Heart left ventricle (tissue), 16 donors: ENCODE measurements at regions not wholly inside any gene's neighbourhood (a gene's known extent, or its start where the extent isn't known, plus 50 kb on each side); places are given as distances from the start of the nearest gene placed in this dataset.
A peak's percentile ranks its signal among the peaks of the same experiment; 100 is the strongest.

Experiments
- ATAC-seq, 4 donors: fragments of 200-7000 bp; cut with Tn5 transposase; one replicate each; pipeline ENCODE4 v1.9.1; 2020 to 2022; ENCODE audit warnings: moderate library complexity in 4 of 4, mild to moderate bottlenecking in 3 of 4, moderate number of reproducible peaks in 1 of 4
- DNase-seq, 5 donors: peaks; one replicate each; pipeline ENCODE4 v3.0.0-alpha.2; 2020
- H3K27ac ChIP-seq, 12 donors: fragments of 200-600 bp; sonication (generic) in 4 of 12; one replicate each; pipeline versions ENCODE4 v1.5.0 to v1.8.0; 2016 to 2022; ENCODE audit warnings: mild to moderate bottlenecking in 2 of 12
- H3K27me3 ChIP-seq, 9 donors: fragments of 200-600 bp; sonication (generic) in 2 of 9; one replicate each; pipeline versions ENCODE4 v1.5.1 to v1.8.0; 2016 to 2022; ENCODE audit warnings: mild to moderate bottlenecking in 3 of 9
- H3K36me3 ChIP-seq, 9 donors: fragments of 200-600 bp; sonication (generic) in 2 of 9; one replicate each; pipeline versions ENCODE4 v1.5.0 to v1.8.0; 2018 to 2022; ENCODE audit warnings: mild to moderate bottlenecking in 2 of 9
- H3K4me1 ChIP-seq, 12 donors: fragments of 200-600 bp; sonication (generic) in 4 of 12; one replicate each; pipeline versions ENCODE4 v1.5.0 to v1.8.0; 2016 to 2022; ENCODE audit warnings: mild to moderate bottlenecking in 3 of 12
- H3K4me3 ChIP-seq, 12 donors: fragments of 200-600 bp; sonication (generic) in 4 of 12; one replicate each; pipeline versions ENCODE4 v1.5.0 to v1.8.0; 2017 to 2022; ENCODE audit warnings: mild to moderate bottlenecking in 9 of 12, moderate library complexity in 4 of 12
- H3K9me3 ChIP-seq, 12 donors: fragments of 200-600 bp; sonication (generic) in 4 of 12; one replicate each; pipeline versions ENCODE4 v1.5.0 to v1.8.0; 2016 to 2022; ENCODE audit warnings: mild to moderate bottlenecking in 1 of 12
- POLR2A ChIP-seq, 2 donors: fragments of 450-650 bp; IDR thresholded peaks; one replicate each; pipeline ENCODE4 v1.6.1; 2017; ENCODE audit warnings: antibody characterized with exemption in 2 of 2, mild to moderate bottlenecking in 2 of 2, moderate library complexity in 2 of 2
- WGBS, 4 donors: extraction: QIAGEN DNeasy Blood & Tissue Kit in 2 of 4; methylation state at CpG; one replicate each; pipeline versions ENCODE4 v1.1.5 to v1.1.7; 2013 to 2018; 5-methylcytosine and 5-hydroxymethylcytosine counted together
- intact Hi-C, 10 donors: fragments of 100-400 bp; cut with DNase I; formaldehyde crosslinking; loops; one replicate each; pipeline versions ENCODE4 v1.11.1 to v1.14.2; 2022
- TF ChIP-seq, protein P1 (sequence below), 12 donors: fragments of 200-600 bp; sonication (generic) in 4 of 12; IDR thresholded peaks; one replicate each; pipeline versions ENCODE4 v1.5.0 to v1.8.0; 2018 to 2022; ENCODE audit warnings: antibody characterized with exemption in 12 of 12, mild to moderate bottlenecking in 5 of 12
- donor health status: ischemic (EF 13 %, LVEDD 7.1; RV severe dilation, severe dysfunction).
- donor health status: healthy with polysubstance abuse.
- donor health status: DM: no; HTN: yes; CAD: no.
- donor health status: DM: no; HTN: no; CAD: no.
- donor health status: ischemic (EF 25% LVEDD 6.9; RV normal size, moderate dysfunction).
- donor health status: ischemic (EF 25% LVEDD 5.7; RV mildly dilated, moderate dysfunction).
- donor health status: healthy.
- donor health status: DM: yes; HTN: yes; CAD: no.
- donor health status: ischemic (EF 35%, LVEDD 5.7; RV mildly dilated, moderate dysfunction).
- donor health status: nonischemic (EF 11% LVEDD 7.7; RV severe dilation, severe dysfunction).
- donor health status: DM: yes; HTN: yes; CAD: no.
- donor health status: PGD.
- donor health status: ischemic (EF 29% LVEDD 5.4; RV normal size, mild dysfunction).
- donor health status: nonischemic (EF 23%, LVEDD 6.1; RV moderate dilation, normal function).

DNA sequence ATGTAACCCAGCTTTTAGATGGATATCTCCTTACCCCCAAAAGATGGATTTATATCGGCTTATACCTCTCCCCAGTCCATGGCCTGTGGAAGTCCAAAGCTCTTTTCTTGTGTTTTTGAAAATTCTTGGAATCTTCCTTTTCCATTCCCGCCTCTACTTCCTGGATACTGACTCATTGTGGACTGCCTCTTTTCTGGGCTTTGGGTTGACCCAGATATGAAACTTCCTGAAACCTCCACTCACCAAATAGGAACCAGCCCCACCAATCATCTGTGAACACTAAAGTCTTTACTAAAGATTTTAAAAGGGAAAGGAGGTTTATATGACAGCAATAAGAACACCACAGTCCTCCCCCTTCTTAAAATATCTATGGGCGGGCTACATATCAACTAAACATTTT lies 163.4 kb upstream of the SYN3 start:
- DNase-seq, result no peak
- ATAC-seq, result peak in 3 of 4 donors; percentile 71 to 83 (median 81)
- Histone ChIP-seq H3K4me3 (peak overlapping the region in 9 of 12 donors; percentile 19 to 45 (median 34)), H3K9me3 (no peaks in the 10 kb centered on the region), H3K27me3 (peaks cover 0 to 5% (median 0%) of the 10 kb centered on the region in 9 donors), H3K4me1 (peaks cover 0 to 6% (median 0%) of the 10 kb centered on the region in 12 donors), H3K27ac (peak overlapping the region in 3 of 12 donors; percentile 1 to 43 (median 23)), H3K36me3 (no peaks in the 10 kb centered on the region)
- intact Hi-C loops, result loop anchor here in 1 of 10 donors (5.0 kb wide), 1 partner anchor 51 kb away; no protein-coding TSS in a partner anchor
- 58 to 72% (median 66%) methylated on average over 3 of the region's 3 CpGs for WGBS, 4 donors
- TF ChIP-seq, protein P1, sequence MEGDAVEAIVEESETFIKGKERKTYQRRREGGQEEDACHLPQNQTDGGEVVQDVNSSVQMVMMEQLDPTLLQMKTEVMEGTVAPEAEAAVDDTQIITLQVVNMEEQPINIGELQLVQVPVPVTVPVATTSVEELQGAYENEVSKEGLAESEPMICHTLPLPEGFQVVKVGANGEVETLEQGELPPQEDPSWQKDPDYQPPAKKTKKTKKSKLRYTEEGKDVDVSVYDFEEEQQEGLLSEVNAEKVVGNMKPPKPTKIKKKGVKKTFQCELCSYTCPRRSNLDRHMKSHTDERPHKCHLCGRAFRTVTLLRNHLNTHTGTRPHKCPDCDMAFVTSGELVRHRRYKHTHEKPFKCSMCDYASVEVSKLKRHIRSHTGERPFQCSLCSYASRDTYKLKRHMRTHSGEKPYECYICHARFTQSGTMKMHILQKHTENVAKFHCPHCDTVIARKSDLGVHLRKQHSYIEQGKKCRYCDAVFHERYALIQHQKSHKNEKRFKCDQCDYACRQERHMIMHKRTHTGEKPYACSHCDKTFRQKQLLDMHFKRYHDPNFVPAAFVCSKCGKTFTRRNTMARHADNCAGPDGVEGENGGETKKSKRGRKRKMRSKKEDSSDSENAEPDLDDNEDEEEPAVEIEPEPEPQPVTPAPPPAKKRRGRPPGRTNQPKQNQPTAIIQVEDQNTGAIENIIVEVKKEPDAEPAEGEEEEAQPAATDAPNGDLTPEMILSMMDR (IDR thresholded peaks at IDR 0.05), result no peak
- no peak for TF ChIP-seq POLR2A (IDR thresholded peaks at IDR 0.05)

GRCh38 chr22:33220476-33221080 lies 162.4 kb upstream of the SYN3 start:
- Histone ChIP-seq H3K36me3 (no peaks in the 10 kb centered on the region), H3K4me1 (peaks cover 0 to 6% (median 0%) of the 10 kb centered on the region in 12 donors), H3K27me3 (peaks cover 0 to 5% (median 0%) of the 10 kb centered on the region in 9 donors), H3K9me3 (no peaks in the 10 kb centered on the region), H3K27ac (peak overlapping the region in 2 of 12 donors; percentile 23 to 43), H3K4me3 (peak overlapping the region in 9 of 12 donors; percentile 19 to 45 (median 34))
- TF ChIP-seq POLR2A (IDR thresholded peaks at IDR 0.05), result no peak
- TF ChIP-seq, protein P1 (IDR thresholded peaks at IDR 0.05), result no peak
- DNase-seq (no peak), ATAC-seq (no peak)
- intact Hi-C loops, result loop anchor here in 1 of 10 donors (5.0 kb wide), 1 partner anchor 52 kb away; no protein-coding TSS in a partner anchor
- WGBS, 4 donors, result 56 to 75% (median 64%) methylated on average over 5 of the region's 5 CpGs

DNA sequence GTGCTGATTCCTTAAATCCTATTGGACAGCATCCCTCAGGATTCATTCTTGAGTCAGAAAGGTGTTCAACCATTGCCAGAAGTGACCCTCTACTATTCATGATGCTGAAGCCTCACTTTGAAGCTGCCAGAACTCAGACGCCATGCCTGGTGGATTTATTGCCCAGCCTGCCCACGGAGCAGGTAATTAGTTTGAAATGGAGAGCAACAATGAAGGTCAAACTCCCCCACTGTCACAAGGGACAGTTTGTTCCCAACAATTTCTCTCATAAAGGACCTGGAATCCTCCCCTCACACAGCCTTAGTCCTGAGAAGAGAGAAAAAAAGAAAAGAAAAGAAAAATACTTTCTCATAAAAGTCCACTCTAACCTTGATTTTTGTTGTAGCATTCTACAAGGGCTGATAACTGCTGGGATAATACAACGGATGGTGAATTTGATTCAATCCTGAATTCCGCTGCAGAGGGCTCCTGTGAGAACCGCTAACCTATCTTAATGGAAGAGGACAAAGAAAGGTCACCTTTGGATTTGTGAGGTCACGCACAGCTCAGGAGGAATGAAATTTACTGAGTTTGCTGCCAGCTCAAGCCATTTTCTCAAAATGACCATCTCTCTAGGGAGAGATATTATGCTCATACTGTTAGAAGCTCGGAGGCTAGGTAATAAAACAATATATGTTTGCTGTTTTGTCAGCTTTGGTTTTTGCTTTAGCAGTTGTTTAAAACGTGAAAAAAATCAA lies 161.6 kb upstream of the SYN3 start:
- Histone ChIP-seq H3K27me3 (peaks cover 0 to 5% (median 0%) of the 10 kb centered on the region in 9 donors), H3K9me3 (no peaks in the 10 kb centered on the region), H3K4me1 (peaks cover 0 to 6% (median 0%) of the 10 kb centered on the region in 12 donors), H3K27ac (no peak overlapping the region), H3K36me3 (no peaks in the 10 kb centered on the region), H3K4me3 (peak overlapping the region in 1 of 12 donors; percentile 45)
- DNase-seq (no peak), ATAC-seq (no peak)
- WGBS, 4 donors, result 55 to 80% (median 74%) methylated on average over 8 of the region's 8 CpGs
- no peak for TF ChIP-seq POLR2A (IDR thresholded peaks at IDR 0.05)
- TF ChIP-seq, protein P1 (IDR thresholded peaks at IDR 0.05), result no peak
- intact Hi-C loops, result loop anchor here in 1 of 10 donors (5.0 kb wide), 1 partner anchor 52 kb away; no protein-coding TSS in a partner anchor
